NCI-H748 (cell line): ENCODE measurements at regions not wholly inside any gene's neighbourhood (a gene's known extent, or its start where the extent isn't known, plus 50 kb on each side); places are given as distances from the start of the nearest gene placed in this dataset.

Experiments
- DNase-seq: peaks from one replicate; lab custom pipeline; 2025; ENCODE audit not compliant: unreplicated experiment; lab: John Stamatoyannopoulos, UW

- DNase-seq: no peak
These were observed 1355.6 kb downstream of the FAM133A start for GRCh38 chrX:95029571-95029970.

GRCh38 chrX:95040104-95040503 is 1366.1 kb downstream of the FAM133A start:
- DNase-seq: no peak

- no peak for DNase-seq
These were observed 1370.3 kb downstream of the FAM133A start for GRCh38 chrX:95044331-95044730.

- DNase-seq: no peak
These were observed 1382.0 kb downstream of the FAM133A start for GRCh38 chrX:95055991-95056390.

GRCh38 chrX:95056901-95057300 is 1382.9 kb downstream of the FAM133A start:
- no peak for DNase-seq

- no peak for DNase-seq
These were observed 1383.3 kb downstream of the FAM133A start for GRCh38 chrX:95057341-95057740.

GRCh38 chrX:95058815-95059214 is 1384.8 kb downstream of the FAM133A start:
- no peak for DNase-seq

GRCh38 chrX:95059909-95060308 is 1385.9 kb downstream of the FAM133A start:
- DNase-seq: no peak

GRCh38 chrX:95063554-95063953 is 1389.5 kb downstream of the FAM133A start:
- no peak for DNase-seq

- no peak for DNase-seq
These were observed 1391.1 kb downstream of the FAM133A start for GRCh38 chrX:95065151-95065550.

GRCh38 chrX:95071052-95071451 is 1397.0 kb downstream of the FAM133A start:
- DNase-seq: no peak

- no peak for DNase-seq
These were observed 1397.6 kb downstream of the FAM133A start for GRCh38 chrX:95071621-95072020.

- DNase-seq: peak; percentile 40
These were observed 1402.4 kb downstream of the FAM133A start for GRCh38 chrX:95076449-95076848.

- no peak for DNase-seq
These were observed 1427.9 kb downstream of the FAM133A start for GRCh38 chrX:95101851-95102390.

- no peak for DNase-seq
These were observed 1443.5 kb downstream of the FAM133A start for GRCh38 chrX:95117556-95117955.

- peak; percentile 0 for DNase-seq
These were observed 1472.0 kb downstream of the FAM133A start for GRCh38 chrX:95145848-95146490.

- DNase-seq: no peak
These were observed 1478.8 kb downstream of the FAM133A start for GRCh38 chrX:95152810-95153209.

- no peak for DNase-seq
These were observed 1482.6 kb downstream of the FAM133A start for GRCh38 chrX:95156566-95156965.
